ENCODE measurements at regions not wholly inside any gene's neighbourhood (a gene's known extent, or its start where the extent isn't known, plus 50 kb on each side); places are given as distances from the start of the nearest gene placed in this dataset.

DNA sequence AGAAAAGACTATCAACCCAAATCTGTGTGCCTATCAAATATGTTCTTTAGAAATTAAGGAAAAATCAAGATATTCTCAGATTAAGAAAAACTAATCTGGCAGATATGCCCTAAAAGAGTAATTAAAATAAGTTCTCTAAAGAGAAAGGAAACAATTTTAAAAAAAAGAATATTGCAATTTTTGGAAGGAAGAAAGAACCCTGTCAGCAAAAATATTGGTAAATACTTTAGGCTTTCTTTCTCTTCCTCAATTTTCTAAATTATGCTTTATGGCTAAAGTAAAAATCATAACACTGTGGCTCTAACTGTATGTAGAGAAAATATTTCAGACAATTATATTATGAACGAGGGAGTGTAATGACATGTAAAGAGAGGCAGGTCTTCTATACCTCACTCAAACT is 691.3 kb upstream of the PTBP2 start:
- TF ChIP-seq, protein P1, sequence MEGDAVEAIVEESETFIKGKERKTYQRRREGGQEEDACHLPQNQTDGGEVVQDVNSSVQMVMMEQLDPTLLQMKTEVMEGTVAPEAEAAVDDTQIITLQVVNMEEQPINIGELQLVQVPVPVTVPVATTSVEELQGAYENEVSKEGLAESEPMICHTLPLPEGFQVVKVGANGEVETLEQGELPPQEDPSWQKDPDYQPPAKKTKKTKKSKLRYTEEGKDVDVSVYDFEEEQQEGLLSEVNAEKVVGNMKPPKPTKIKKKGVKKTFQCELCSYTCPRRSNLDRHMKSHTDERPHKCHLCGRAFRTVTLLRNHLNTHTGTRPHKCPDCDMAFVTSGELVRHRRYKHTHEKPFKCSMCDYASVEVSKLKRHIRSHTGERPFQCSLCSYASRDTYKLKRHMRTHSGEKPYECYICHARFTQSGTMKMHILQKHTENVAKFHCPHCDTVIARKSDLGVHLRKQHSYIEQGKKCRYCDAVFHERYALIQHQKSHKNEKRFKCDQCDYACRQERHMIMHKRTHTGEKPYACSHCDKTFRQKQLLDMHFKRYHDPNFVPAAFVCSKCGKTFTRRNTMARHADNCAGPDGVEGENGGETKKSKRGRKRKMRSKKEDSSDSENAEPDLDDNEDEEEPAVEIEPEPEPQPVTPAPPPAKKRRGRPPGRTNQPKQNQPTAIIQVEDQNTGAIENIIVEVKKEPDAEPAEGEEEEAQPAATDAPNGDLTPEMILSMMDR (IDR thresholded peaks at IDR 0.05) = no peak
- no peak for TF ChIP-seq POLR2AphosphoS5 (IDR thresholded peaks at IDR 0.05)
